AG04449 (cell line): ENCODE measurements at regions not wholly inside any gene's neighbourhood (a gene's known extent, or its start where the extent isn't known, plus 50 kb on each side); places are given as distances from the start of the nearest gene placed in this dataset.
"Not testable (repeated sequence)": the region's sequence is repeated elsewhere in the genome, so short reads cannot be mapped to it uniquely, and the experiment has no call there.

Source experiments
- CTCF ChIA-PET: fragments of 350-600 bp; formaldehyde crosslinking; extraction: SDS; loops from one replicate; lab custom pipeline; 2021; ENCODE audit warnings: antibody characterized with exemption; lab: Yijun Ruan, JAX
- POLR2A ChIA-PET: fragments of 400-600, 350-600 bp; formaldehyde crosslinking; extraction: SDS; loops from one replicate; lab custom pipeline; 2020; ENCODE audit warnings: antibody characterized with exemption, inconsistent platforms; lab: Yijun Ruan, JAX
- DNase-seq: peaks from one replicate; pipeline ENCODE4 v3.0.0-alpha.2; 2010; ENCODE audit warnings: low read depth, low spot score
- H3K4me3 ChIP-seq: 2 replicates; pipeline ENCODE4 v1.5.1; 2011; ENCODE audit warnings: low read depth, mild to moderate bottlenecking, control low read depth, low read length
- TF ChIP-seq, protein P1 (sequence below): IDR thresholded peaks from one replicate; pipeline ENCODE4 v1.5.1; 2011; ENCODE audit warnings: mild to moderate bottlenecking, moderate library complexity, low read length, control low read depth, inconsistent platforms; ENCODE audit not compliant: insufficient read depth; ENCODE audit errors: missing control alignments

GRCh38 chr11:81970886-81971285 is 762.8 kb downstream of the FAM181B start:
- ChIA-PET CTCF (no interaction called here), POLR2A (no interaction called here)
- TF ChIP-seq, protein P1, sequence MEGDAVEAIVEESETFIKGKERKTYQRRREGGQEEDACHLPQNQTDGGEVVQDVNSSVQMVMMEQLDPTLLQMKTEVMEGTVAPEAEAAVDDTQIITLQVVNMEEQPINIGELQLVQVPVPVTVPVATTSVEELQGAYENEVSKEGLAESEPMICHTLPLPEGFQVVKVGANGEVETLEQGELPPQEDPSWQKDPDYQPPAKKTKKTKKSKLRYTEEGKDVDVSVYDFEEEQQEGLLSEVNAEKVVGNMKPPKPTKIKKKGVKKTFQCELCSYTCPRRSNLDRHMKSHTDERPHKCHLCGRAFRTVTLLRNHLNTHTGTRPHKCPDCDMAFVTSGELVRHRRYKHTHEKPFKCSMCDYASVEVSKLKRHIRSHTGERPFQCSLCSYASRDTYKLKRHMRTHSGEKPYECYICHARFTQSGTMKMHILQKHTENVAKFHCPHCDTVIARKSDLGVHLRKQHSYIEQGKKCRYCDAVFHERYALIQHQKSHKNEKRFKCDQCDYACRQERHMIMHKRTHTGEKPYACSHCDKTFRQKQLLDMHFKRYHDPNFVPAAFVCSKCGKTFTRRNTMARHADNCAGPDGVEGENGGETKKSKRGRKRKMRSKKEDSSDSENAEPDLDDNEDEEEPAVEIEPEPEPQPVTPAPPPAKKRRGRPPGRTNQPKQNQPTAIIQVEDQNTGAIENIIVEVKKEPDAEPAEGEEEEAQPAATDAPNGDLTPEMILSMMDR, result no peak
- no peak for DNase-seq
- H3K4me3 ChIP-seq, result no peak overlapping the region

DNA sequence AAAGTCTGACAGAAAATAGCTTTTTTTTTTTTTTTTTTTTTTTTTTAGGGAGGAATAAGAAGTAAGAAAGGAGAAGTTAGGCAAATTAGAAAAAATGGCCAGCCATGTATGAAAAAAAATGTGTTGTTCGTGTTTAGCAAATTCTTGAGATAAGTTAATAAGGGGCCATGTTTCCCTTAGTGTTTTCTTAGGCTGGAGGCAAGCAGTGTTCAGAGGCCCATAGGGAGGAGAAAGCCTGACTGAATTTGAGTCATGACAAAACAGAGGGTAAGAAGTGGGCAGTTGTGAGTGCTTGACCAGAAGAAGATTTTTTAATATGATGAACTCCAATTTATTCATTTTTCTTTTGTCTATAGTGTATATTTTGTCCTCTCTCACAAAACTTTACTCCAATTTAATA is 766.4 kb downstream of the FAM181B start:
- CTCF ChIA-PET, result no interaction called here
- TF ChIP-seq, protein P1, result no peak
- DNase-seq, result no peak
- POLR2A ChIA-PET, result no interaction called here
- no peak overlapping the region for H3K4me3 ChIP-seq

DNA sequence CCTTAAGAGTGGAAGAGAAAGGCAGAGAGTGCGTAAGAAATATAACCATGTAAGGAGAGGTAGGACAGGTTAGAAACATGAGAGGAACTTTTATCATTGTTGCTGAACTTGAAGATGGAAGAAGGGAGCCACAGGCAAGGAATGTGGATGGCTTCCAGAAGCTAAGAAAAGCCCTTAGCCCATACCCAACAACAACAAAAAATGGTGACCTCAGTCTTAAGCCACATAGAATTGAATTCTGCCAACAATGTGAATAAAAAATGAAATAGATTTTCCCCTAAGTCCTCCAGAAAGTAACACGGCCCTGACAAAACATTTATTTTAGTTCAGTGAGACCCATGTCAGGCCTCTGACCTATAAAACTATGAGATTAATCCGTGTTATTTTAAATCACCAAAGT is 767.3 kb downstream of the FAM181B start:
- no peak for DNase-seq
- no peak overlapping the region for H3K4me3 ChIP-seq
- TF ChIP-seq, protein P1, result no peak
- ChIA-PET POLR2A (no interaction called here), CTCF (no interaction called here)

GRCh38 chr11:81963018-81963417 is 770.6 kb downstream of the FAM181B start:
- CTCF ChIA-PET, result no interaction called here

GRCh38 chr11:81960443-81960842 is 773.2 kb downstream of the FAM181B start:
- ChIA-PET POLR2A (no interaction called here), CTCF (no interaction called here)
- TF ChIP-seq, protein P1, result no peak
- DNase-seq, result no peak
- H3K4me3 ChIP-seq, result no peak overlapping the region

More at GRCh38 chr11:81963018-81963417, 770.6 kb downstream of the FAM181B start:
- TF ChIP-seq, protein P1, result no peak
- no peak for DNase-seq
- no peak overlapping the region for H3K4me3 ChIP-seq
- POLR2A ChIA-PET, result no interaction called here

DNA sequence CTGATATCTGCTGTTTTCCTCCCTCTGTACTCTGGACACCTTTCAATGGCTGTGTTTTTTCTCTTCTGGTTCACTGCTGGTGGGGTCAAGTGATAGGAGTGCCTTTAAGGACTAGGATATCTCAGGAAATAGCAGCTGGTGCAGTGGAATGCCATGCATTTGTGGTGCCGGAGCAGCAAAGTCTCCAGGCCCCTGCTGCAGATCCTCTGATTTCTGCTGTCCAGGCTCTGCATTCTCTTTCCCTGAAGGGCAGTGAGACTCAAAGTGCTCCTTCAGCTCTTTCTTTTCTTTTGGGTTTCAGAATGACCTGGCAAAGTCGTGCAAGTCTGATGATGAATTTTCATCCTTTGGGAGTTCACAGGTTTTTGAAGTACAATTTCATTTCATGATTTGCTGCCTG is 774.3 kb downstream of the FAM181B start:
- DNase-seq, result no peak
- H3K4me3 ChIP-seq, result no peak overlapping the region
- POLR2A ChIA-PET, result no interaction called here
- CTCF ChIA-PET, result no interaction called here
- TF ChIP-seq, protein P1, result no peak

DNA sequence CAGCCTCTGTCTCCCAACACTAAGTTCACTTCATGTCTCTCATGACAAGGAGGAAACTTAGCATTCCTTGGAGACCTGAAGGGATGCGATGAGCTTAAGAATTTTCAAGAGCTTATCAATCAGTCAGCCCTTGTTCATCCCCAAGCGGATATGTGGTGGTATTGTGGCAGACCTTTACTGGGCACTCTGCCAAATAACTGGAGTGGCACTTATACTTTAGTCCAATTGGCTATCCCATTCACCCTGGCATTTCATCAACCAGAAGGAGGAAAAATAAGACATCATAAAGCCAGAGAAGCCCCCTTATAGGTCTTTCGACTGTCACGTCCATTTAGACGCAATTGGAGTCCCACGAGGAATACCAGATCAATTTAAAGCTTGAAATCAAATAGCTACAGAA is 779.4 kb downstream of the FAM181B start:
- POLR2A ChIA-PET, DNase-seq, CTCF ChIA-PET, H3K4me3 ChIP-seq: not testable (repeated sequence)
